Glutamatergic neuron (in vitro differentiated cells): ENCODE measurements at regions not wholly inside any gene's neighbourhood (a gene's known extent, or its start where the extent isn't known, plus 50 kb on each side); places are given as distances from the start of the nearest gene placed in this dataset.

Experiments used
- DNase-seq: peaks from one replicate; pipeline ENCODE4 v3.0.0; 2022
- H3K27ac Mint-ChIP-seq: one replicate; pipeline ENCODE4 v1.8.0; 2020; ENCODE audit warnings: mild to moderate bottlenecking, mixed read lengths, inconsistent platforms; ENCODE audit not compliant: unreplicated experiment
- H3K27me3 Mint-ChIP-seq: one replicate; pipeline ENCODE4 v1.8.0; 2020; ENCODE audit warnings: mild to moderate bottlenecking, moderate library complexity, mixed read lengths, inconsistent platforms; ENCODE audit not compliant: unreplicated experiment
- H3K36me3 Mint-ChIP-seq: one replicate; pipeline ENCODE4 v1.8.0; 2020; ENCODE audit warnings: mild to moderate bottlenecking, mixed read lengths, inconsistent platforms; ENCODE audit not compliant: unreplicated experiment
- H3K4me1 Mint-ChIP-seq: one replicate; pipeline ENCODE4 v1.8.0; 2020; ENCODE audit warnings: mild to moderate bottlenecking, low read depth, mixed read lengths, inconsistent platforms; ENCODE audit not compliant: unreplicated experiment
- H3K4me3 Mint-ChIP-seq: one replicate; pipeline ENCODE4 v1.8.0; 2020; ENCODE audit warnings: mild to moderate bottlenecking, mixed read lengths, inconsistent platforms; ENCODE audit not compliant: unreplicated experiment
- H3K9me3 Mint-ChIP-seq: one replicate; pipeline ENCODE4 v1.8.0; 2020; ENCODE audit warnings: mild to moderate bottlenecking, moderate library complexity, mixed read lengths, inconsistent platforms; ENCODE audit not compliant: unreplicated experiment
- TF ChIP-seq, protein P1 (sequence below): fragments of 200-600 bp; sonication (generic); IDR thresholded peaks from one replicate; pipeline ENCODE4 v1.5.0; 2021; ENCODE audit not compliant: partially characterized antibody, unreplicated experiment

DNA sequence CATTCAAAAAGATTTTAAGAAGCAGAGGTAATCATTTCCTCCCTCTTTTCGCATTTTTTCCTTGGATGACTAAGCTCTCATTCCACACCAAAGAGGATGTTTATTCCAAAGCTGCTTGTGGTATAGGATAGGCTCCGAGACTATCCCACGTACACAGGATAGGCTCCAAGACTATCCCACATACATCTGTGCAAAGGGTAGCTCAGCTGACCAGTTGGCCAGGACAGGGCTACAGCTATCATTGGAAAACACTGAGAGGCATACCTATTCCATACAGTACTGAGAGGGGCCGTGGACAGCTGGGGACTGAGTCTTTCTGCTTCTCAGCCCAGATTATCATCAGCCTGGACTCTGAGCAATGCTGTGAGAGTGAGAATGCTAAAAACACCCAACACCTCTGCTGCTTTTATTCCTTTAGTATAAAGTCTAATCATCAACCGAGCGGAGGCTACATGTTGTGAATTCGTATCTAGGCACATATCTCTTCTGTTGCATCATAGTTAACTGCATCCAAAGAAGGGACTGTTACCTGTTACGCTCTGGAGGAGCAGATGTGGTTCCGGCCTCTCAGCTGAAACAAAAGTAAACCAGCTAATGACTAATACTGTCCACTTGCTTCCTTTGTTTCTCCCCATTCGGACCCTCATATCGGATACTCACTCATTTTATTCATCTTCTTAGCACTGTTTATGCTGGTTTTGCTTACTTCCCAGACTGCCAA, 141.0 kb downstream of the TNFSF18 start:
- H3K4me3 Mint-ChIP-seq = no peak overlapping the region

DNA sequence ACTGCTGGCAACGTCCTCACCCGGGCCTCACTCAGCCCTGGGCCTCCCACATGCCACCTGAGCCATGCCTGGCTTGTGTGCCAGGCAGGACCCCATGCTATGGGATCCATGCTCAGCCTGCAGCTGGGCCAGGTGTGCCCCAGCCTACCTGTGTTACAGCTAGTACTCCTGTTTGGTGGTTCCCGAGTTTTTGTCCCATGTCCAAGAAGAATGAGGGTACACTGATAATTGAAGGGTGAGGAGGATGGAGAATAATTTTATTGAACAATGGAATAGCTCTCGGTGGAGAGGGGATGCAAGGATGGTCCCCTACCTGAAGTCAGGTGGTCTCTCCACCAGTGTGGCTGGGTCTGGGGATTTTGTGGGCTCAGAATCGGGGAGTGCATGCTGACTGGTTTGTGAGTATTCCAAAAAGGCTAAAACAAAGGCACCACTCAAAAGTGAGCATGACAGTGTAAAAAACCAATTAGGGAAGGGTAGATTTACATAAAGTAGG, 137.9 kb downstream of the TNFSF18 start:
- no peak overlapping the region for H3K27ac Mint-ChIP-seq
- H3K27me3 Mint-ChIP-seq = no peaks in the 10 kb centered on the region
- H3K4me3 Mint-ChIP-seq = no peak overlapping the region

More for the DNA sequence above, 141.0 kb downstream of the TNFSF18 start:
- peaks cover 9% of the 10 kb centered on the region for H3K36me3 Mint-ChIP-seq
- no peak for DNase-seq
- peaks cover 5% of the 10 kb centered on the region for H3K9me3 Mint-ChIP-seq
- TF ChIP-seq, protein P1, sequence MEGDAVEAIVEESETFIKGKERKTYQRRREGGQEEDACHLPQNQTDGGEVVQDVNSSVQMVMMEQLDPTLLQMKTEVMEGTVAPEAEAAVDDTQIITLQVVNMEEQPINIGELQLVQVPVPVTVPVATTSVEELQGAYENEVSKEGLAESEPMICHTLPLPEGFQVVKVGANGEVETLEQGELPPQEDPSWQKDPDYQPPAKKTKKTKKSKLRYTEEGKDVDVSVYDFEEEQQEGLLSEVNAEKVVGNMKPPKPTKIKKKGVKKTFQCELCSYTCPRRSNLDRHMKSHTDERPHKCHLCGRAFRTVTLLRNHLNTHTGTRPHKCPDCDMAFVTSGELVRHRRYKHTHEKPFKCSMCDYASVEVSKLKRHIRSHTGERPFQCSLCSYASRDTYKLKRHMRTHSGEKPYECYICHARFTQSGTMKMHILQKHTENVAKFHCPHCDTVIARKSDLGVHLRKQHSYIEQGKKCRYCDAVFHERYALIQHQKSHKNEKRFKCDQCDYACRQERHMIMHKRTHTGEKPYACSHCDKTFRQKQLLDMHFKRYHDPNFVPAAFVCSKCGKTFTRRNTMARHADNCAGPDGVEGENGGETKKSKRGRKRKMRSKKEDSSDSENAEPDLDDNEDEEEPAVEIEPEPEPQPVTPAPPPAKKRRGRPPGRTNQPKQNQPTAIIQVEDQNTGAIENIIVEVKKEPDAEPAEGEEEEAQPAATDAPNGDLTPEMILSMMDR = no peak
- H3K27ac Mint-ChIP-seq = no peak overlapping the region
- no peaks in the 10 kb centered on the region for H3K4me1 Mint-ChIP-seq
- H3K27me3 Mint-ChIP-seq = no peaks in the 10 kb centered on the region

DNA sequence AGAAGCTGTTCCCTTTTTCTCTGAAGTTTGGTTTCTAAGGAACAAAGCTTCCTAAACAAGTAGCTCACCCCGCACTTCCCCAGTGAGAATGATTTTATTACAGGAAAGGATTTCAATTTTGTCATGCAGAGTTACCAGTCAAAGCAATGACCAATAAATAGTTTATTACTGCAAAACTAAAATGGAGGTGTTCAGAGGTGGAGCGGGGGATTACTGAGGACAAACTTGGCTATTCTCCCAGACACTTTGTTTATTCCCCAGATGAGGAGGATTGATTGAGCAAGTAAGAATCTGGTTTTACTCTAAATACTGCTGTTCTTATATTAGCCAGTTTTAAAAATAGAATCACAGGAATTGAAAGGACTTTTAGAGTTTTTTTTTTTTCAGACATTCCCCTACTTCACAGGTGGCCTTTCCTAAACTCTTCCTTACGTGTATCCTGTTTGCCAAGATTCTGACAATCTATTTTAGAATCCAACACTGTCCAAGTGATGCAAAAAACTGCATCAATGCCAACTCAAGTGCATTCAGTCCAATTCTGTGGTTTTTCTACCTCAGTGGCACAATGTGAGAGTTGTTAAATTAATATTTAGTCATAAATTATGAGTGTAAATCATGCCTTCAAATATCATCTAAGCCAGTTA, 136.1 kb downstream of the TNFSF18 start:
- Mint-ChIP-seq H3K27me3 (no peaks in the 10 kb centered on the region), H3K4me3 (no peak overlapping the region), H3K4me1 (no peaks in the 10 kb centered on the region), H3K9me3 (peaks cover 5% of the 10 kb centered on the region), H3K27ac (no peak overlapping the region), H3K36me3 (peaks cover 9% of the 10 kb centered on the region)
- no peak for DNase-seq
- TF ChIP-seq, protein P1 = no peak

More for the DNA sequence above, 137.9 kb downstream of the TNFSF18 start:
- TF ChIP-seq, protein P1 = no peak
- DNase-seq = no peak
- peaks cover 9% of the 10 kb centered on the region for H3K36me3 Mint-ChIP-seq
- no peaks in the 10 kb centered on the region for H3K4me1 Mint-ChIP-seq
- H3K9me3 Mint-ChIP-seq = peaks cover 5% of the 10 kb centered on the region

DNA sequence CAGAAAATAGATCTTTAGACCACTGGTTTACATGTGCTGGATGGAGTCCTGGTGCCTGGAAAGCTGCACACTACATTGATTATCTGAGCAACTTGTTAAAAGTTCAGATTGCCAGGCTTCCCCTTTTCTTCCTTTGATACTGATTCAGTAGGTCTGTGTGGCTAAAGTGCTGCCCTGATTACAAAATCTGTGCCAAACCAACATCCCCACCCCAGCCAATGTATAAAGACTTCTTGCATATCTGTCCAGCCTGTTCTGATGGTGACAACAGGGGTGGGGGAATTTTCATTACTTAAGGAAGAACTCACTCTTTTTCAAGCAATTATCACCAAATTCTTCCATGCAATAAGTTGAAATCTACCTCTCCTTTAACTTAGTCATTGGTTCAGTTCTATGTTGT, 135.5 kb downstream of the TNFSF18 start:
- no peak overlapping the region for H3K4me3 Mint-ChIP-seq
- no peaks in the 10 kb centered on the region for H3K4me1 Mint-ChIP-seq
- no peak for DNase-seq
- no peak overlapping the region for H3K27ac Mint-ChIP-seq
- TF ChIP-seq, protein P1 = no peak
- no peaks in the 10 kb centered on the region for H3K27me3 Mint-ChIP-seq
- H3K36me3 Mint-ChIP-seq = peaks cover 9% of the 10 kb centered on the region
- peaks cover 5% of the 10 kb centered on the region for H3K9me3 Mint-ChIP-seq

DNA sequence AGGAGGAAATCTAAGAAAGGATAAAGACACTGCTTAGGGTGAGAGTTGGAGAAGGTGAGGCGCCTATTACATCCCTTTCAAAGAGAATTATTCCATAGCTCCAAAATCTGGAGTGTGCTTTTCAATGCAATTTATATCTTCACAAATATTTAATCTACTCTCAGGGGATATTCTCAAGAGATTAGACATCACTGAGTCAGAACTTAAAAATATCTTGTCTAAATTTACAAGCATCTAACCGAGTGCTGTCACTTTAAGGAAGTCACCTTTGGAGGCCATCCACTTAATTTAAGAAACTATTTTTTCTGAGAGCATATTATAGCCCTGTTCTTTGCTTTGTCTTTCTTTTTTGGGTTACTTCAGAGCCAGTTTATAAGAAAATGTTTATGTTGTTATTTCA, 134.6 kb downstream of the TNFSF18 start:
- no peak overlapping the region for H3K4me3 Mint-ChIP-seq
- H3K36me3 Mint-ChIP-seq = peaks cover 9% of the 10 kb centered on the region
- DNase-seq = no peak
- no peaks in the 10 kb centered on the region for H3K4me1 Mint-ChIP-seq
- no peak overlapping the region for H3K27ac Mint-ChIP-seq
- H3K27me3 Mint-ChIP-seq = no peaks in the 10 kb centered on the region
- TF ChIP-seq, protein P1 = no peak
- H3K9me3 Mint-ChIP-seq = peaks cover 5% of the 10 kb centered on the region
